Fibroblast of lung (primary cell): ENCODE measurements at regions not wholly inside any gene's neighbourhood (a gene's known extent, or its start where the extent isn't known, plus 50 kb on each side); places are given as distances from the start of the nearest gene placed in this dataset.

Experiments
- DNase-seq, 2 donors: peaks; one replicate each; pipeline versions ENCODE4 v3.0.0 to v3.0.0-alpha.2; 2010; ENCODE audit warnings: low read depth in 2 of 2
- H2AFZ ChIP-seq: 2 replicates; pipeline ENCODE4 v1.5.1; 2012; ENCODE audit warnings: low read length, control low read depth, inconsistent platforms
- H3K27ac ChIP-seq: 2 replicates; pipeline ENCODE4 v1.5.1; 2011; ENCODE audit warnings: low read length, control low read depth; ENCODE audit not compliant: insufficient read depth
- H3K27me3 ChIP-seq: 2 replicates; pipeline ENCODE4 v1.5.1; 2011; ENCODE audit warnings: mild to moderate bottlenecking, low read length; ENCODE audit not compliant: control insufficient read depth, insufficient read depth
- H3K36me3 ChIP-seq: 2 replicates; pipeline ENCODE4 v1.5.1; 2011; ENCODE audit warnings: low read length; ENCODE audit not compliant: control insufficient read depth, insufficient read depth
- H3K4me1 ChIP-seq: 2 replicates; pipeline ENCODE4 v1.5.1; 2011; ENCODE audit warnings: low read length; ENCODE audit not compliant: control insufficient read depth, insufficient read depth; ENCODE audit errors: extremely low read depth
- H3K4me2 ChIP-seq: 2 replicates; pipeline ENCODE4 v1.5.1; 2011; ENCODE audit warnings: low read length, control low read depth; ENCODE audit not compliant: insufficient read depth; ENCODE audit errors: extremely low read depth
- H3K4me3 ChIP-seq, 4 experiments: fragments of 200-600 bp in 1 of 4; sonication (generic) in 1 of 4; replicated peaks in 1 of 4; 2 replicates each; pipeline ENCODE4 v1.5.1; 2011 to 2016; ENCODE audit warnings: low read length in 4 of 4, low read depth in 3 of 4, mild to moderate bottlenecking in 3 of 4, control low read depth in 2 of 4, inconsistent platforms in 1 of 4, mixed read lengths in 1 of 4; ENCODE audit not compliant: insufficient read depth in 1 of 4; ENCODE audit errors: control extremely low read depth in 1 of 4
- H3K79me2 ChIP-seq: 2 replicates; pipeline ENCODE4 v1.5.1; 2012; ENCODE audit warnings: mild to moderate bottlenecking, low read length, inconsistent platforms; ENCODE audit not compliant: control insufficient read depth, insufficient read depth
- H3K9ac ChIP-seq: 2 replicates; pipeline ENCODE4 v1.5.1; 2011; ENCODE audit warnings: mild to moderate bottlenecking, low read length, control low read depth; ENCODE audit not compliant: insufficient read depth
- H3K9me3 ChIP-seq: 2 replicates; pipeline ENCODE4 v1.5.1; 2012; ENCODE audit warnings: low read depth, low read length; ENCODE audit not compliant: control insufficient read depth, insufficient read depth
- H4K20me1 ChIP-seq: 2 replicates; pipeline ENCODE4 v1.5.1; 2011; ENCODE audit warnings: low read length; ENCODE audit not compliant: control insufficient read depth, insufficient read depth; ENCODE audit errors: extremely low read depth
- CTCF ChIP-seq, 2 donors: IDR thresholded peaks in 1 of 2; conservative IDR thresholded peaks in 1 of 2; 1 replicate in 1 of 2; 2 replicates in 1 of 2; pipeline ENCODE4 v1.5.1; 2011 to 2012; ENCODE audit warnings: low read length in 2 of 2, control low read depth in 1 of 2, inconsistent platforms in 1 of 2, low read depth in 1 of 2, mild to moderate bottlenecking in 1 of 2
- EZH2 ChIP-seq: IDR thresholded peaks from 2 replicates; pipeline ENCODE4 v1.5.1; 2012; ENCODE audit warnings: low read length, control low read depth, mild to moderate bottlenecking; ENCODE audit errors: missing control alignments

GRCh38 chr1:80413969-80414368 lies 1386.8 kb upstream of the ADGRL2 start:
- no peak for TF ChIP-seq CTCF (conservative IDR thresholded peaks at IDR 0.05 in 1 of 2, IDR thresholded peaks at IDR 0.05 in 1 of 2; ENCODE audit: low read depth in 1 of 2, low read length in 2 of 2)
- no peak for TF ChIP-seq EZH2
- Histone ChIP-seq H2AFZ (no peak overlapping the region), H3K9me3 (no peaks in the 10 kb centered on the region), H3K79me2 (no peaks in the 10 kb centered on the region), H3K4me2 (no peak overlapping the region), H3K4me1 (no peaks in the 10 kb centered on the region), H4K20me1 (no peaks in the 10 kb centered on the region), H3K27ac (no peak overlapping the region), H3K9ac (no peak overlapping the region), H3K4me3 (no peak overlapping the region), H3K27me3 (no peaks in the 10 kb centered on the region), H3K36me3 (no peaks in the 10 kb centered on the region)
- no peak for DNase-seq

- no peak for TF ChIP-seq EZH2
- no peak for TF ChIP-seq CTCF (conservative IDR thresholded peaks at IDR 0.05 in 1 of 2, IDR thresholded peaks at IDR 0.05 in 1 of 2; ENCODE audit: low read depth in 1 of 2, low read length in 2 of 2)
- no peaks in the 10 kb centered on the region for H3K9me3 ChIP-seq
Observed at GRCh38 chr1:80410233-80410632, 1390.5 kb upstream of the ADGRL2 start.

DNA sequence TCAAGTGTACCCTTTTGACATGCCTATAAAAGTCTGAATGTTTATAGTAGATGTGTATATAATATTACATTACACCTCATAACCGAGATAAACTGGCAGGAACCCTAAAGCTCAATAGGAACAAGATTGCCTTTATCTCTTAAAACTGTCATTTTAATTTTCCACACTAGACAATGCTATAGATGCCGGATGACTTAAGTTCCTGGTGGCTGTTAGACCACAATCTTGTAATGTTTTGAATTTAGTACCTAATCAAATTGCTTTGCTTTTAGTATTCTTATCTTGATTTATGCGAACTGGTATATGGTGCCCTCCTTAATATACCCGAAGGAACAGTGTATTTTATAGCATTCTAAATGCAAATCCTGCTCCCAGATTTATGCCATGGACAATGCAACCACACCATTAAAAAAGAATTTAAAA lies 1397.0 kb upstream of the ADGRL4 start:
- Histone ChIP-seq H3K27ac (no peak overlapping the region), H2AFZ (no peak overlapping the region), H3K9ac (no peak overlapping the region), H3K9me3 (no peaks in the 10 kb centered on the region), H3K27me3 (no peaks in the 10 kb centered on the region), H3K4me3 (no peak overlapping the region), H3K4me2 (no peak overlapping the region), H3K36me3 (no peaks in the 10 kb centered on the region), H4K20me1 (no peaks in the 10 kb centered on the region), H3K4me1 (no peaks in the 10 kb centered on the region), H3K79me2 (no peaks in the 10 kb centered on the region)
- no peak for DNase-seq
- TF ChIP-seq CTCF (conservative IDR thresholded peaks at IDR 0.05 in 1 of 2, IDR thresholded peaks at IDR 0.05 in 1 of 2; ENCODE audit: low read depth in 1 of 2, low read length in 2 of 2) (no peak), EZH2 (no peak)

More at GRCh38 chr1:80410233-80410632, 1390.5 kb upstream of the ADGRL2 start:
- H3K27me3 ChIP-seq, result no peaks in the 10 kb centered on the region
- H3K4me2 ChIP-seq, result no peak overlapping the region
- no peak overlapping the region for H3K9ac ChIP-seq
- H2AFZ ChIP-seq, result no peak overlapping the region
- no peaks in the 10 kb centered on the region for H4K20me1 ChIP-seq
- no peaks in the 10 kb centered on the region for H3K36me3 ChIP-seq
- no peak for DNase-seq
- H3K27ac ChIP-seq, result no peak overlapping the region
- H3K4me1 ChIP-seq, result no peaks in the 10 kb centered on the region
- no peaks in the 10 kb centered on the region for H3K79me2 ChIP-seq
- H3K4me3 ChIP-seq, result no peak overlapping the region
